Loucy (cell line): ENCODE measurements at regions not wholly inside any gene's neighbourhood (a gene's known extent, or its start where the extent isn't known, plus 50 kb on each side); places are given as distances from the start of the nearest gene placed in this dataset.

ENCODE experiments used
- CTCF ChIP-seq: fragments of 200-600 bp; sonication (generic); conservative IDR thresholded peaks from 2 replicates; pipeline ENCODE4 v1.5.1; 2014; ENCODE audit warnings: mild to moderate bottlenecking, antibody characterized with exemption, low read length
- EZH2phosphoT487 ChIP-seq: fragments of 200-600 bp; IDR thresholded peaks from 2 replicates; pipeline ENCODE4 v1.6.1; 2018; ENCODE audit warnings: antibody characterized with exemption, mild to moderate bottlenecking, moderate library complexity, borderline replicate concordance

DNA sequence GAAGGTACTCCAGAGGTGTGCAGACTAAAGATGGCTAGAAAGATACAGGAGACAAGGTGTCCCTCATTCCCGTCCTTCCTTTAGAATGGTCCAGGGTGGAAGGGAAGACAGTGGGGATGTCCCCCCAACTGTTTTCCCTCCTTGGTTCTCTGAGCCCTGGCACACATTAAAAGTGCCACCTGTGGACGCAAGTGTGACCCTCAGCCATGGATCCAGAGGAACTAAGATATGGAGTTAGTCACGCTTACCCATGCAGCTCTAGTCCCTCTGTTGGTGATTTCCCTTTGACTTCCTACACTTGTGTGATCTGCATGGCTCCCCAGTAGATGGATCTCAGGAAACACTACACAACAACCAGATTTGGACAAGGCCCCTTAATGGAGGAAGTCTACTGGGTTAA lies 113.1 kb upstream of the SRD5A2 start:
- TF ChIP-seq CTCF (no peak), EZH2phosphoT487 (no peak)
